ENCODE measurements at regions not wholly inside any gene's neighbourhood (a gene's known extent, or its start where the extent isn't known, plus 50 kb on each side); places are given as distances from the start of the nearest gene placed in this dataset.
"Not testable (repeated sequence)": the region's sequence is repeated elsewhere in the genome, so short reads cannot be mapped to it uniquely, and the experiment has no call there.

DNA sequence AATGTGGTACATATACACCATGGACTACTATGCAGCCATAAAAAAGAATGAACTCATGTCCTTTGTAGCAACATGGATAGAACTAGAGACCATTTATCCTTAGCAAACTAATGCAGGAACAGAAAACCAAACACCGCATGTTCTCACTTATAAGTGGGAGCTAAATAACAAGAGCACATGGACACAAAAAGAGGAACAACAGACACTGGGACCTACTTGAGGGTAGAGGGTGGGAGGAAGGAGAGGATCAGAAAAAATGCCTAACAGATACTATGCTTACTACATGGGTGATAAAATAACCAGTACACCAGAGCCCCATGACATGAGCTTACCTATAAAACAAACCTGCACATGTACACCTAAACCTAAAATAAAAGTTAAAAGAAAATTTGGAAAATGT lies 82.0 kb upstream of the ADRB2 start:
- DNase-seq (ENCODE audit: low spot score), result not testable (repeated sequence)

DNA sequence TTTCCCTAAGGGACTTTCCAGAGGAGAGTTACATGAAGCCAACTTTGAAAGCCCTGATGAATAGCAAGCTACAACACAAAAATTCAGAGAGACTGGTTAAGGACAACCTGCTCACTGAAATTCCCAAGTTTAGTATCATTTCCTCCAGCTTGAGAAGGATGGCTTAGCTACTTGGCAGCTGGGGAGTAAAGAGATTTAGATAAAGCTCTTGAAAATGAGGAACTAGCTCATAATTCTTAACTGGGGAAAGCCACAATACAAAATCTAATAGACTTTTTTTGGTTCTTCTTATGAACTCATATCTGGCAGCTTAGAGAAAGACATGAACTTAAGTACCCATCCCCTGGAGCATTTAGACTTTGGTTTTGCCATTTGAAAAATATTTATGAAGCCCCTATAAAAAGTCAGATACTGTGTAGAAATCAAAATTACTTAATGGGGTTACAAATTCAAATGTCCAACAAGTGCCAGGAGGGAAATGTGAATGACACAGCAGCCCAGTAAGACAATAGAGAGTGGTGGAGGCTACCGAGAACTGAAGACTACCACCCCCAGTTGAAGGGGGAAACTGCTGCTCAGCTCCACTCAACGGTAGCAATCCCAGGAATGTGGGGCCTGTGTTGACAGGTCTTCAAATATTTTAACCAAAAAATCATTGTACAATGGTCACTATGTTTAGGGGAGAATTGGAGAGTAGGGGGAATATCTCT lies 79.4 kb upstream of the ADRB2 start:
- no peak for DNase-seq (ENCODE audit: low spot score)

DNA sequence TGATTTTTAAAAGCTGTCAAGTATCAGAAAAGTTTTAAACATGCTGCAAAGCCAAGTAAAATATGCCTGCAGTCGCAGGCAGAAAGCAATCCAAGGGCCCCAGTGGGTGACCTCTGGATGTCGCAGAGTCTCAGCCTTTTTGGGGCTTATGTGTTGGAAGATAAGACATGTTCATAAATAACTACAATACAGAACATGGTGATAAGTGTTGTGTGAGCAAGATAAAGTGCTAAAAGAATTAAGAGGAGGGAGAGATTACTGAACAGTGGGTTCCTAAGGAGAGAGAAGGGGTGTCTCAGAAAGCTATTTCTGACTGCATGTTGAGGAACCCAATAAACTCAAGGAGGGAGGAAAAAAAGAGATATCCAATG lies 78.9 kb upstream of the ADRB2 start:
- no peak for DNase-seq (ENCODE audit: low spot score)

DNA sequence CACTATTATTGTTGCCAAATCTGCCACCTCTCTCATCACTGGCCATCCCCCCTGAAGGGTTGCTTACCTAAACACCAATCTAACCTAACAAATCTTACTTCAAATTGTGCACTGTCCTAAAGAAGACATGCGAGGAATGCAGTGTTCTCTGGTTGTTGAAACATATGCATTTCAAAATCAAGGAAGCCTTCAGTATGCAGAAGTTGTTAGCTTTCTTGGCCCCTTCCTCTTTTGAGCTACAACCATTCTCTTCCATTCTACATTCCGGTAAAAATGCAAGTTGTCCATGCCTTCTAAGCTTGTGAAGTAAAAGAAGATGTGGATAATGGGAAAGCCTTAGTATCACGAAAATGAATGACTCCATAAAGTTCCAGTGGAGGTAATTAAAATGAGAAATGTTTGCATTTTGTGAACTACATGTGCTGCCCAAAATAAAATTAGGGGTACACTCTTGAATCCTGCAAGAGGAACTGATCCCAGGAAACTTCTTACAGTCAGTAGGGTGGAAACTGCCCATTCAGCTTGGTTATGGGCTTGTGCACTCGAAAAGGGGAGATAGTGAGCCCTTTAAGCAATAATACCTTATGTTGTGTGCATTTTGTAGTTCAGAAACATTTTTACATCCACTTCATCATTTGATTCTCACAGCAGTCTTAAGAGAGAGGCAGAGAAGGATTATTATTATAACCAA lies 77.6 kb upstream of the ADRB2 start:
- no peak for DNase-seq (ENCODE audit: low spot score)

DNA sequence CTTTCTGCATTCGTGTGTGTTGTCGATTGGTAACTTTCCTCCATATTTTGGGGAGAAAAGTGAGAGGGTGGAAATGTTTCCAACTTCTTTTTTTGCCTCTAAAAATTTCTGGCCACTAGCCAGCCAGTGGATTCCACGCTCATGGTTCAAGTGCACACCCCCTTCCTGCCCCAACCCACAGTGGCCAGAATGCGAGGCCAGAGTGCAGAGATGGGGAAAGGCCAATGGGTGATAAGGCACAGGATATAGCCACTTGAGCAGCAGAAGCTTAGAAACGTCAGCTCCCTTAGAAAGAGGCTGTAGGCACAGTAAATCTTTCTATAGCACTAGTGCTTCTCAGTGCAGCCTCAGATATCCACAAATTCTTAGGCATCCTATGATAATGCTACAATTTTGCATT lies 75.8 kb upstream of the ADRB2 start:
- no peak for DNase-seq (ENCODE audit: low spot score)

DNA sequence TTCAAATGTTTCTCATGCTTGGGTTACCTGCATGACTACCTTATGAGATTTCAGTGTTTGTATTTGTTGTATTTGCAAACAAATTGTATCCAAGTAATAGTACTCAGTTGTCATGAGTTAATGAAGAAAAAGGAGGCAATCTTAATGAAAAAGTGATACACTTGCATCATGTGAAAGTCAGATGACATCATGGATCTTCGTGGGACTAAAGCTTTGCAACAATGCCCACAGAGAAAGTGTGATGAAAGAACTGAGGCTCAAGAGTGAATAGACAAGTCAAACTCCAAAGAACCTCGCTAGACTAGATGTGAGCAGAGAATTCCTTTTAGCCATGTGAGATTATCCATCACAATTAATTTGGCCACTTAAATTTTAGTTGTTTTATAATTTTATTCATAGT lies 75.4 kb upstream of the ADRB2 start:
- no peak for DNase-seq (ENCODE audit: low spot score)

DNA sequence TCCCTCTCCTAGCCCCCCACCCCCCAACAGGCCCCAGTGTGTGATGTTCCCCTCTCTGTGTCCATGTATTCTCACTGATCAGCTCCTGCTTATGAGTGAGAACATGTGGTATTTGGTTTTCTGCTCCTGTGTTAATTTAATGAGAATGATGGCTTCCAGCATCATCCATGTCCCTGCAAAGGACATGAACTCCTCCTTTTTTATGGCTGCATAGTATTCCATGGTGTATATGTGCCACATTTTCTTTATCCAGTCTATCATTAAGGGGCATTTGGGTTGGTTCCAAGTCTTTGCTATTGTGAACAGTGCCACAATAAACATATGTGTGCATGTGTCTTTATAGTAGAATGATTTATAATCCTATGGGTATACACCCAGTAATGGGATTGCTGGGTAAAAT lies 74.0 kb upstream of the ADRB2 start:
- not testable (repeated sequence) for DNase-seq (ENCODE audit: low spot score)

DNA sequence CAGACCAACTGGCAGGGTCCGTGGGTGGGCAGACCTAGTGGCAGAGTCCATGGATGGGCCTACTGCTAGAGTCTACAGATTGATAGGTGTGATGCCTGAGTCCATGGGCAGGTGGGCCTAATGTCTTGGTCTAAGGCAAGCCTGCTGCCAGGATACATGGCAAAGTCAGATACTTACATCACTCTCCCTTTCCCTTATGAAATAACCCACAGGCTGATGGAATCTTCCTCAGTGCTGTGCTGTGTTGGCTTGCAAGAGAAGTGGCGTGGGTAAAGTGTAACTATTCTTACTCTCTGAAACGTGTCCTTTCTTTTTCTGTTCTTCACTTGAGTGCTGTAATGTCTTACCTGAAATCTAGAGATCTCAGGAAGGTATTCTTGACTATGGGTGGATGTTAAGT lies 67.3 kb upstream of the ADRB2 start:
- DNase-seq (ENCODE audit: low spot score), result no peak

DNA sequence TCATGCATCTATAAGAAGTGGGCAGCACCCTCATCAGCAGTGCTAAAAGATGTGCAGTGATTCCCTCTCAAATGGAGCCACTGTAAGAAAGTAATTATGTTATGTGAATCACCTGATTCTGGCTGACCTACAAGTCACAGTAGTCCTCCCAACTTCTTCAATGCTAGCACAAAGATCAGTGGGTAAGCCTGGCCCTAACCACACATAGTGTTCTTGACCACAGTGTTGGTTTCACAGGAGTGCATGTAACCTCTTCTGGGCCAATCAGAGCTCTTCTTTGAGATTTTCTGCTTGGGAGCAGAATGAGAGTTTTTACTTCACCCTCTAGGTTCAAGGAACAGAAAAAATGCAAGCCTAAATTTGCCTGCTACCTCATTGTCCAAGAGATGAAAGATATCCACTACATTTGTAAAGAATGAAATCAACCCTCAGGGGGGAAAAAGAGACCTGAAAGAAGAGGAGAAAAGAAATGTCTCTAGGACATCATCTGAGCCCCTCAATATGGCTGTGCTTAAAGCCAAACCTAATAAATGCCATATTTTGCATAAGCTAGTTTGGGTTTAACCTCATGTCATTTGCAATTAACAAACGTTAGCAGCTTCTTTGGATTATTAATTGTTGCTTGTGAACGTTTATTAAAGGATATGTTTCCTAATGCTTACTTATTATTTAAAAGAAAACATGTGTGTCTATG lies 65.3 kb upstream of the ADRB2 start:
- DNase-seq (ENCODE audit: low spot score), result no peak

DNA sequence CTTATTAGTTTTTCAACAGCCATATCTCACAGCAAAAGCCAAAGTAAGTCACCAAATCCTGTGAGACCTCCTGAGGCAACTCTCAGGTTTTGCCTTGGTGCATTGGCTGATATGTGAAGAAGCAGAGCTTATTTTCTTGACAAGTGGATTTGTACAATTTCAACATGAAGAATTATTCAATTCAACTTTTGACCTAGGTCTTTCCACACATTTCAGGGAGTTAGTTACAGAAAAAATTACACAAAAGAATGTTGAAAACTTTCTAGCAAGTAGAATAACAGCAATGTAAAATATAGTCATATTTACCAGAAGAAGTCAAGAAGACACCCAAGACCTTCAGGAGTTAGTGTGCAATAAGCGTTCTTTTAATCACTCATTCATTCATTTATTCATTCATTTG lies 62.4 kb upstream of the ADRB2 start:
- DNase-seq (ENCODE audit: low spot score), result no peak

DNA sequence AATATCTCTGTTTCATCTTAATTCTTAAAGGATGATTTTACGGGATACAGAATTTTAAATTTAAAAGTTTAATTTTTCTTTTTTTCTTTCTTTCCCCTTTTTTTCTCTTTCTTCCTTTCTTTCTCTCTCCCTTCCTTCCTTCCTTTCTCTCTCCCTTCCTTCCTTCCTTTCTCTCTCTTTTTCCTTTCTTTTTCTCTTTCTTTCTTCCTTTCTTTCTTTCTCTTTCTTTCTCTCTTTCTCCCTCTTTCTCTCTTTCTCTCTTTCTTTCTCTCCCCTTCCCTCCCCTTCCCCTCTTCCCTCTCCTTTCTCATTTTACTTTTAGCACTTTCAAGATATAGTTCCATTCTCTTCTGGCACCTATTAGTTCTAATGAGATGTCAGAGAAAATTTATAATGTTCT lies 61.4 kb upstream of the ADRB2 start:
- DNase-seq (ENCODE audit: low spot score), result no peak

DNA sequence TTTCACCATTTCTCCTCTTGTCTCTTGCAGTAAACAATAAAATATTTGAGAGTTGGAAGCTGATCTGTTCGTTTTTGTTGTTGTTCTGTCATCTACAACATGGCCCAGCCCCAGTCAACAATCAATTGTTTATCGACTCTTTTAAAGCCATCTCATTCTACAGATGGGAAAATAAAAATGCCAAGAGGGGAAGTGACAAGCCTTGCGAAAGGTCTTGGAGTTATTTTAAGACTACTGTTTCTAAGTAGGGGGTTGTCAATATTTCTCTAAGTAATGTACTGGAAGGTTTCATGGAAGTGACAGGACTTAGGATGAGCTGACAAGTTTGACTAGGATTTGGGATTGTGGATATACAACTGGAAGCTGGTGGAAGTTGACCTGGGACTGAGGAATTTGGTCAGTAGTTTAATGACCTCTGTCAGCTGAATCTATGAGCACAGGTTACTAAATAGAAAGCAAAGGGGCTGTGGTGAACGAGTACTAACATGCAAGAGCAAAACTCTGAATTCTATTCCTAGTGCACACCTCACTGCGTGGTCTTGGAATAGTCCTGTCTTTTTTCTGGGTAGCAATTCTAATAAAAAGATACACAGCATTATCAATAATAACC lies 57.5 kb upstream of the ADRB2 start:
- no peak for DNase-seq (ENCODE audit: low spot score)

DNA sequence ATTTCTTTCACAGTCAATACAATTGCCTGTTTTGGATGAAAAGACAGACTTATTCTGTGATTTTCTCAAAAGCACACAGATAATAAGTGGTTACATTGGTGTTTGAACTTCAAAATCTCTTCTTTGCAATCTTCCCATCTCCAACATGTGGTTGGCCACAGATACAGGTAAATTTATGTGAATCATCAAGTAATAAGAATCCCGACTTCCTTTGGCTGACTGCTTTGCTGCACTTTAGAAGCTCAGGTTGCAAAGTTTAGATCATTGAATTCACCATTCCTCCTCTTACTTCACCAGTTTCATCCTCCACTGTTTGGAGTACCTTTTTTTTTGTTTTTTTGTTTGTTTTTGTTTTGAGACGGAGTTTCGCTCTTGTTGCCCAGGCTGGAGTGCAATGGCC lies 56.5 kb upstream of the ADRB2 start:
- no peak for DNase-seq (ENCODE audit: low spot score)

DNA sequence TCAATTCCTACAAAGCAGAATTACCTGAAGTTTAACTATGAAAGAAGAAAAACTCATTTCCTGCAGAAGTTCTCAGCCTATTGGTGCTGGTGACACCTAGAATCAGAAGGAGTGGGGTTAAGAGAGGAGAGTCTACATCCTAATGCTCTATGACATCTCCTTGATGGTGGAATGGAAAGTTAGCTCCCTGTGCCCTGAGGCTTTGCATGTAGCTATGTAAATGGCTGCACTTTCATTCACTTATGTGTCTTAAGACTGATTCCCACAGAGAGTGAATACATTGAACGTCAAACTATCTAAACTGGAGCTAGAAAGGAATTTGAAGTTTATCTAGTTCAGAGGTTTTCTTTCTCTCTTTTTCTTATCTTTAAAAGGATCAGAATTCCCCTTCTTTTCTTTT lies 52.1 kb upstream of the ADRB2 start:
- DNase-seq (ENCODE audit: low spot score), result no peak

DNA sequence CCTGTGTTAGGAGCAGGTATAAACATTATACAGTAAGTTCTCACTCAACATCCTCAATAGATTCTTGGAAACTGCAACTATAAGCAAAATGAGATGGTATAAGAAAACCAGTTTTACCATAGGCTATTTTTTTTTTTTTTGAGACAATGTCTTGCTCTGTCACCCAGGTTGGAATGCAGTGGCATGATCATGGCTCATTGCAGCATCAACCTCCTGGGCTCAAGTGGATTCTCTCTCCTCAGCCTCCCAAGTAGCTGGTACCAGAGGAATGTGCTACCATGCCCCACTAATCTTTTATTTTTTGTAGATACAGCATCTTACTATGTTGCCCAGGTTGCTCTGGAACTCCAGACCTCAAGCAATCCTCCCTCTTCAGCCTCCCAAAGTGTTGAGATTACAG lies 50.1 kb upstream of the ADRB2 start:
- no peak for DNase-seq (ENCODE audit: low spot score)

Measured in LoVo (cell line).